GM19239 (cell line): ENCODE measurements at regions not wholly inside any gene's neighbourhood (a gene's known extent, or its start where the extent isn't known, plus 50 kb on each side); places are given as distances from the start of the nearest gene placed in this dataset.

Experiments used
- DNase-seq: peaks from one replicate; pipeline ENCODE4 v3.0.0; 2011; ENCODE audit warnings: low spot score; ENCODE audit not compliant: insufficient read length
- FAIRE-seq: peaks from 2 replicates; lab custom pipeline; 2011; peaks lifted over from hg19 to GRCh38; lab: Jason Lieb, UNC

DNA sequence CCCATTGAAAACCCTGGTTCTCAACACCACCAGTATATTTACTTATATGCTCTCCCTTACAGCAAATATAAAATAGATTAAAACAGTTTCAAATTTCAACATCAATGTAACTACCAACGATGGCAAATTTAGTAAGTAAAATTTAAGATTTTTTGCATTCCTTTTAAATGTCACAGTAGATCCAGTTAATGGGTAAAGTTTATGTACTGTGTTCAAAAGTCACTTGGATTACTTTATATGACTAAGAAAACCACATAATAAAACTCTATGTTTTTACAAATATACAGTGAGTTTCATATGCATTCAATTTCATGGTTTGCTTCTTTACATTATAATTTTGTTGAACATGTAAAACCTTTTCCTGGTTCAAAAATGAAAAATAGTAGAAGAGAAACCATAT is 364.6 kb downstream of the AASDHPPT start:
- FAIRE-seq: no peak

DNA sequence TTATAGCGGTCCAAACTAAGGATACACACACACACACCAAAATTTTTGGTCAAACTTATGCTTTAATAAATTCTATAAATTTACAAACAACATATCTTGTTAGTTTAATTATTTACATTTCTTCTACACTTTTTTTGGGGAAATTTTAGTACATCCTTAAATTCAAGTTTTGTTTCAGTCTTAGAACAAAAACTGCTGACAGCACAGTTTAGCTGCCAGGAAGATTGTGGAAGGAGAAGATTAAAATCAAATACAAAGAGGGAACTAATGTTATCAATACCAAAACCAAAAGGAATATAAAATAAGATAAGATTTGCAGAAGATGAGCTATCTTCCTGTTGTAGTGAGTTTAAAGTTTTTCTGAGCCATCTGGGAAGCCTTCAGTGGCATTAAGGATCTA is 368.8 kb downstream of the AASDHPPT start:
- FAIRE-seq (no peak), DNase-seq (no peak)

More for the DNA sequence above, 364.6 kb downstream of the AASDHPPT start:
- no peak for DNase-seq

DNA sequence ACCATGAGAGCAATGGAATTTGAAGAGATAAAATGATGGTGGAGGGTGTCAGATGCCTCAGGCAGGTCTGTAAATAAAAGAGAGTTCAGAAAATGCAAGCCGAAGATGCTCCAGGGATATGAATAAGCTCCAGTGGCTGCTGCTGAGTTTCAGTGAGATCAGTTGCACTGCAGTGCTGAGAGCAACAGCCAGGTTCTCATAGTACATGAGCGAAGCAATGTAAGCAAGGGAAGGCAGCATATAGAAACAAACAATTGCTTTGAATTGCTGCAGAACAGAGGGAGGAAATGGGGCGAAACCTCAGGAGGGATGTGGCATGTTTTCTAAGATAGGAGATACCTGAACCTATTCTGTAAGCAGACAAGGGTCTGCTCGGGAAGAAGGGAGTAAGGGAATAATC is 369.5 kb downstream of the AASDHPPT start:
- no peak for FAIRE-seq
- DNase-seq: no peak

DNA sequence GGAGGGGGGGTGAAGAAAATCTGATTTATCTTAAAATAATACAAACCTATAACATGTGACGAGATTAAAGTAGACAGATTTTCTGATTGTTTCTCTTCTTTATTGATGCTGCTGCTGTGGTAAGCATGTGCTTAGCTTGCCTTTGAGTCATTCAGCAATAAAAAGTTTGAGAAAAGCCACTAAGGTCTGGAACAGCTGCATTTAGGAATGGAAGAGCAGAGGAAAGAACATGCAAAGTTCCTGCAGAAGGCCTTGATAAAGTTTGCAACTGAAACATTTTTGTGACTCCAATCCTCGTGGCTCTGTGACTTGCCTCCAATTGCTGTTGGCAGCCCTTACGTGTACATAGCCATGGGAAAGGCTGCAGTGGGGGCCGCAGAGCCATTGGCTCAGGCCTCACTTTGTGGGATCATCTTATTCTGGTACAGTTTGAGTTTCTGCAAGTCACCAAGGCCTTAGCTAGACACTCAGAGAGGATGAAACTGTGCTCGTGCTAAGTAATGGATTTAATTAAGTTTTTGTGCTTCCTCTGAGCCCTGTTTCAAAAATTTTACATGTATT is 370.2 kb downstream of the AASDHPPT start:
- no peak for DNase-seq
- no peak for FAIRE-seq

DNA sequence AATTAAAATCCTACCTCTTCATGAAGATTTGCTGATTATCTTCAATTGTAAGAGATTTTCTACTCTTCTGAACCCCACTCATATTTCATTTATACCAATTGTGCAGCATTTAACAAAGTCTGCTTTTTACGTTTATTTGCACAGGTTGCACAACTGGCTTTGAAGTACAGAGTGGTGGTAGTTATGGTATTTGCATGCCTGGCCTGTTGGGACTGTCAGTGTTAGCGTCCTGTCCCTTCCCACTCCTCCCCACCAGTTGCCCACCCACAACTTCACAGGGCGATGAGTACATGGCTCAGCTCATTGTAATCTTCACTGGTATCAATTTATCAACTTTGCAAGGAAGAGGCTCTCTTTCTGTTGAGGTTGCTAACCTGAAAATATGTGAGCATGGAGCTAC is 372.3 kb downstream of the AASDHPPT start:
- FAIRE-seq: no peak
- no peak for DNase-seq

DNA sequence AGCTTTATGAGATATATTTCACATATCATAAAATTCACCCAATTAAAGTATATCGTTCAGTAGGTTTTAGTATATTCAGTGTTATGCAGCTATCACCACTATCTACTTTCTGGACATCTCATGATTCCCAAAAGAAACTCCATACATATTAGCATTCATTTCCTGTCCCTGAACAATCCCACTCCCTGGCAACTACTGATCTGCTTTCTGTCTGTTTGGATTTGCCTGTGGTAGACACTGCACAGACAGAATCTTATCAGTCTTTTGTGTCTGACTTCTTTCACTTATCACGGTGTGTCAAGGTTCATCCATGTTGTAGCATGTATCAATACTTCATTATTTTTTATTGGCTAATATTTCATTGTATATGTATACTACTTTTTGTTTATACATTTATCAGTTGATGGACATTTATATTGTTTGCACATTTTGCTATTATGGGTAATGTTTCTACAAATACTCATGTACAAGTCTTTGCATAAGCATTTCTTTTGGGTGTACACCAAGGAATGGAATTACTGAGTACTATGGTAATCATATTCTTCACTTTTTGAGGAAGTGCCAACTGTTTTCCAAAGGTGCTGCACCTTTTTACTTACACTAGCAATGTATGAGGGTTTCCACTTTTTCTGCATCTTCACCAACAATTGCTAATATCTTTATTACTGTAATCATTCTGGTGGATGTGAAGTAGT is 373.9 kb downstream of the AASDHPPT start:
- FAIRE-seq (no peak), DNase-seq (no peak)

DNA sequence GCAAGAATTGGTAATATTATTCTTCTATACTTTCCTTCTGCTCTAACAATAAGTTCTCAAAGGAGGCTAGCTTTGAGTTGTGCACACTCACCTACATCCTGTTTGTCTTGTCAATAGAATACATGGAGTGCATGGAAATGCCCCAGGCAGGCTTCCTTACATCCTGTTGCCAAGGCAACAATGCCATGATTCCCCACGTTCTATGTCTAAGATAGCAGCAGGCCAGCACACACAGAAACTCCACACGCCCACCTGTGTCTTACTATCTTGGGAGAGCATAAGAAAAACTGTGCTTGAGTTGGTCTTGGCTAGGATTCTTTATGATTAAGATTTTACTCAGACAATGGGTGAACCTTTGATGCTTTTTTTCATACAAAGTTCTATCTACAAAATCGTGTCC is 379.2 kb downstream of the AASDHPPT start:
- DNase-seq: no peak
- FAIRE-seq: no peak

DNA sequence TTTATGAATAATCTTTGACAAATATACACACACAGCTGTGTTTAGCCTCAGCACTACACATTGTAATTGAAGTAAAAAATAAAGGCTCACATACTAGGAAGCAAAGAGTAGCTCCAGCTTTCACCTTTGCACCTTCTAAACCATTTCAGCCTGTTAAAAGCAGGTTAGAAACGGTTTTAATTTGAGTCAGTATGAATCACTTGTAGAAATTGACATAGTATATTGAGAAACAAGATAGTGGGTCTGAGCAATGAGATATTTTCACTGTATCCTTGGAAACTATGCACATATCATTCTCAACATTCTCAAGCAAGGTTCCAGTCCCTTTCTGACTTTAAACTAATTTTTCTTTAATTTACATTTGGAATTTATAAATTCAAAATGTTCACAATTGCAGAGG is 380.3 kb downstream of the AASDHPPT start:
- FAIRE-seq (no peak), DNase-seq (no peak)

DNA sequence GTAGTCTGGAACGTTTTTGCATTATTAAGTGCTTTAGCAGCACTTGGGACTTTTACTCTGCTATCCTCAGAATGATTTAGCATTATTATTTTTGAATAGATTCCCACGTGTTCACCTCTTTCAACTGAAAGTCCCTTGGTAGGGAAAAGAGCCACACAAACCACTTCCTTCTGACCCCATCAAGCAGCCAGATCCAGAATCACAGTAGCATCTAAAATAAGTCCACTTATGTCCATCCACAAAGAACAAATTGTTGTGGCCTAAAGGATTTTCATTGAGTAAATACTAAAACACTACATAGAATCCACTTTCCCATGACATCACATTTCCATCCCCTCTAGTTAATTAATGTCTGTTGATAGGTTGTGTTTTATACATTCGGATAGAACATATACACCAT is 381.7 kb downstream of the AASDHPPT start:
- DNase-seq (no peak), FAIRE-seq (no peak)

DNA sequence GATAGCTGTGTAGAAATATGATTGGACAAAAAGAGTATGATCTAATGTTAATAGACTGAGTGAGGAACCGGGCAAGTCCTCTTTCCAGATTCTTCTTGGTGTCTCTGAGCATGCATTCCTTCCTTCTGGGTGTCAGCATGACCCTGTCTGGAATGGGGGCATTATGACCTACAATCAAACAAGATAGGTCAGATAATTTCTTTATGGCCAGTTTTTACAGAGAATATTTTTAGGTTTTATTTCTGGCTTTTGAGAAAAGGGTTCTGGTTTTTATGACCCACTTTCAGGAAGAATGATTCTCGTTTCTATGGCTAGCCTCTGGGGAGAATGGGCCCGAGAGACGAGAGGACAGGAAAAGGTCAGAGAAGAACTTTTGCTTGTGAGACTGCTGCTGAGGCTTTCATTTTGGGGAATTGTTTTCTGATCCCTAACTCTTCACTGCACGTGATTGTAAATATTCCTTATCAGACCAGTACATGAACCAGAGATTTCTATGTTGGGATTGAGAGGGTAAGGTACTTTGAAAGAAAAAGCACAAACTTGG is 383.8 kb downstream of the AASDHPPT start:
- no peak for FAIRE-seq
- DNase-seq: no peak

DNA sequence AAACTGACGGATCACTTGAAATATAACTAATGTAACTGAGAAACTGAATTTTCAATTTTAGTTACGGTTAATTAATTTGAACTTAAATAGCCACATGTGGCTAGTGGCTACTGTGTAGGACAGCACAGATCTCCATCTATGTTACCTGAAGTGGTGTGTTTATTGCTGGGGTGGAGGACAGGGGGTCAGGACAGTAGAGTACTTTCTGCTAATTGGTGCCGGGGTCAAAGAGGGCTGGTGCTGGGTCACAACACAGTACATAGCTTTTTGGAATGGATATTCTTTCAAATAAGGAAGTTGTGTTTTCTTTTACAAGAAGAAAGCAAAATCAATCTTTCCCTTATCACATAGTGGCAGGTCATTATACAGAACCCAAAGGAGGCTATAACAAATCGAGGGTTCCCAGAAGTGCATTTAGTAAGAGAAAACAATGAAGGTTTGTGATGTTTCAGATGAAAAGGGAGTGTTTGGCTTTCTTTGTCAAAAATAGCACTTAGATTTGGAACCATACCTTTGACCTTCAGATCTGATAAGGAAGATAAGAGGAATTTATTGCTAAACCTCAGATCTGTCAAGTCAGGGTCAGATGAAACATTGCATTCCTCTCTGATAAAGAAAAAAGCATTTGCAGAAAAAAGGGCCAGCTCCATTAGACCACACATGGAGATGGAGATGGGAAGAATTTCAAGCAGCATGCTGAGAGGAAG is 384.5 kb downstream of the AASDHPPT start:
- DNase-seq: no peak

DNA sequence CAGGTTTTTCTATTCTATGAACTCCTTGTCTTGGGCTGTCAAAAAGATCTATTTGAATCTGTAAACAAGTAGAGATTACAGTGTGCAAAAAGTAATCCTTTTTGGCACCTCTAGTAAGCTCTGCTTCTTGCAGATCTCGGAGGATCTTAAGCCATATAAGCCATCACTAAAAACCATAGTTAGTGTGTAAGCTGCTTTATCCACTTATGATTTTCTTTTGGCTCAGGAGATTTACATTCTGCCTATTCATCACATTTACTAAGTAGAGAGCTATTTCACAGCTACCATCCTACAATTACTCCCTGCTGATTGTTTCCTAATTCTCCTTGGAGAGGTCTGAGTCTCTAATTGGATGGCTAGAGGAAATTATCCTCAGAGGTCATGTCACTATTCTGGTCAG is 385.7 kb downstream of the AASDHPPT start:
- FAIRE-seq (no peak), DNase-seq (no peak)

More for the DNA sequence above, 384.5 kb downstream of the AASDHPPT start:
- FAIRE-seq: no peak

DNA sequence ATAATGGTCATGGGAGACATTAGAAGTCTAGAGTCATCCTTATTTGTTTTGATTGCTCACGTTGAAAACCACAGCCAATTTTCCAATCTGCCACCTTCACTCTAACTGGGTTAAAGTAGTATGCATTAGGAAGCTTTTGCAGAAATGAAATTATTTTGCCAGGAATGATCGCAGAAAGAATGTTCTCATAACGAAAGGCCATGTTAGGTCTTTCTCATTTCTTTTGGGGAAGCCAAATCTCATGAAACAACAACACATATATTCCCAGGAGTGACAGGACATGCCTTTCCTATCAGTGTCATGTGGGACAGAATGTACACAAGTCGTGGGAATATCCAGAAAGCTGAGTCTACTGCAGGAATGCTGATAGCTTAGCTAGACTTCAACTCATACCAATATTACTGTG is 386.3 kb downstream of the AASDHPPT start:
- DNase-seq (no peak), FAIRE-seq (no peak)

DNA sequence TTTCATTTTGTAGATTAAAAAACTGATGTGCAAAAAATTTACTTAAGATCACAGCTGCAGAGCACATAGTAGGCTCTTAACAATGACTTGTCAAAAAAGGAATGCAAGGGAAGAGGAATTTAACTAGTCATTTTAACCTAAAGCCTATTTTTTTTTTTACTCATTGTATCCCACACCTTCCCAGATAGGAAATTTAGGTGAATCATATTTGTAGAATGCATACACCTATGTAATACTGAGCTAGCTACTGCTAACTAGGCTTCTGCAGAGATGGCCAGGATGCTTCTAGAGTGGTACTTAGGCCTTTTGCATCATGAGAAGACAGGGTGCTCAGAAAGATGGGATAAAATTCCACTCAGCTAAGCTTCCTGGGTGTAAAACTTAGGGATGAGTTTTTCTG is 387.3 kb downstream of the AASDHPPT start:
- FAIRE-seq (no peak), DNase-seq (no peak)

DNA sequence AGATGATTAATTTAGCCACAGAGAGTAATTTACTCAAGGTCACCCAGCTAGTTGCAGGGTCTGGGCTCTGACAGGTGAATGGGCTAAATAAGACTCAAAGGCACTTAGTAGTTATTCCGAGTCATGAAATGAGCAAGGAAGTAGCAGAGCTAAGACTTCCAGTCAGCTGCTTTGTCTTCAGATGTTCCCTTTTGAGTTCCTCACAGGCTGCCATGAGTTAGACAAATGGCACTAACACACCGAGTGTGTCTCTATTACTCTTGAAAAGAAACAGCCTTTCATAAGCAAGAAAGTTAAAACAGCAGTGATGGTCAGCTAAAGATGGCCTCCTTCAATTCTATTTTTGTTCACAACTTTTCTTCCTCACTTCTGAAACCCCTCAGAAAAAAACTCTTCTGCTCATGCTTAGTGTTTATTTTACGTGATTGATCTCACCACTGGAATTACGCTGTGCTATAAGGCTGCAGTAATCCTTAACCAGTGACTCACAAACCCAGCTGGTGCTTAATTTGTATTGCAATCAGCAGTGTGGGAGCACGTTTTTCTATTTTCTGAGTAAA is 389.1 kb downstream of the AASDHPPT start:
- no peak for FAIRE-seq

DNA sequence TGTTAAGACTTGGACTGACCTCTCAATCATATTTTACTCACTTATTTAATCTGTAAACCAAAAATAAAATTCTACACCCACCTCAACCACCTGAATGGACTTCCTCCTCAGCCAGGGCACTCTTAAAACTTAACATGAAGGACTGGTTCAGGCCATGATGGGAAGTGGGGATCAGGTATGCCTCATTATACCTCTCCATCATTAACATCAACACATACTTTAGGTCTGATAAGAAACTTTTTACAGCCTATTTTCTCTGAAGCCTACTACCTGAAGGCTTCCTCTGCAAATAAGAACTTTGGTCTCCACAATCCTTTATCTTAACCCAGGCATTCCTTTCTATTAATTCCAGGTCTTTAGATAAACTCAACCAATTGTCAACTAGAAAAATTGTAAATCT is 390.0 kb downstream of the AASDHPPT start:
- FAIRE-seq: no peak
- no peak for DNase-seq

More for the DNA sequence above, 389.1 kb downstream of the AASDHPPT start:
- no peak for DNase-seq

DNA sequence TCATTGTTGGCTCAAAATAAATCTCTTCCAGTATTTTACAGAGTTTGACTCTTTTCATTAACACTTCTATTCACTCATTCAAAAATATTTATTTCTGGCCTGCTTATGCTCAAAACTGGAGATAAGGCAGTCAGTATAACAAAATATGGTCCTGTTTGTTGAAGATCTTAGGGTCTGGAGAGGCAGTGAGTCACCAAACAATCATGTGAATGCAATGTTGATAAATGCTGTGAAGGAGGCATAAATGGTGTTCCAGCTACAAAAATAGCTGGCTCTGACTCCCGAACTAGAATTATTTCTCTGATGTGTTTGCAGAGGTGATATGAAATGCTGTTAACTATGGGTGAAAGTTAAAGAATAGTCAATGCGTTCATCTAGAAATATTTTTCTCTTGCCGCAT is 390.6 kb downstream of the AASDHPPT start:
- DNase-seq (no peak), FAIRE-seq (no peak)

DNA sequence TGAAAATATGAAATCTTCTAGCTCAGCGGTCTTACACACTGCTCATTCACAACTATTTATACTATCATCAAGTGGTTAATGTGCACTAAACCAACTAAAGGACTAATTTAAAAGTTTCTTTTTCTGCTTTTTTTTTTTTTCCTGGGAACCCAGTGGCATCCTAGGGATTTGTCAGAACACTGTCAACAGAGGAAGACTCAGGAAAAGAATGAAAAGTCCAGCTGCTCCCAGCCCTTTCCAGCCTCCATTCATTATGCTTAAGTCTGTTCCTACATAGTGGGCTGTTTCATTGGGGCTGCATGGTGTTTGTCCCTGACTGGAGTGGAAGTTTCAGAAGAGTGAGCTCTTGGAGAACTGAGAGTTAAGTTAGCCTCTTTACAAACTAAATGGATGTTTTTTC is 391.1 kb downstream of the AASDHPPT start:
- FAIRE-seq (no peak), DNase-seq (no peak)

DNA sequence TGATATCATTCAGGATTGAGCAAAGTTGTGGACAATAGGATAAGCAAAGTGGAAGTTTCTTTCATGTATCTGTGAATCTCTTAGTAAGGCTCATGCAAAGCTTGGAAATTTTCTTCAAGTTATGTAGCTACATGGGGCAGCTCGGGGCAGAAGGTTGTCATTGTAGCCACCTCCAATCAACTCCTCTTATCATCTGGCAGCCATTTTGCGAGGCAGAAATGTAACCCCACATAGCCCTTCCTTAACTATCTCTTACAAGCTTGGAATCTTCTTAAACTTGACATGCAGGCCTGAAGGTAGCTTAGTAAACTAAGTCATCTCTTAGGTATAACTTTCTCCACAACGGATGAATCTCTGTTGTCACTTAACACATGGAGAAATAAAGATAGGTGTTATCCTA is 392.8 kb downstream of the AASDHPPT start:
- DNase-seq: no peak
- FAIRE-seq: no peak

DNA sequence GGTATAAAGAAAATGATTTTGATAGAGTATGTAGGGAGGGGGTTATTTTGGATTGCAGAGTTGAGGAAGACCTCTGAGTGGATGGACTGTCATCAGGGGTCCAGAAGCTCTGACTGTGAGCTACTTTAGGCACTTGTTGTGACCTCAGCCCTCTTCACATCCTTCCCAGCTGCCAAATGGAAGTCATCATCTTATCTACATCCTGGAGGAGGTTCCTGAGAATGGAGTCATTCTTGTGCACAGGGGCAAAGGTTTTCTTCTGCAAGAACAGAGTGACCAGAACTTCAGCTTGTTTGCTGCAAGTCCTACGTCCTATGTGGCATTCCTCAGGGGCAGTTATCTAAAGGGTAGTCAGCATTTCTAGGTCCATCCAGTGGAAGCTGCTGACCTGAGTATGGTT is 393.8 kb downstream of the AASDHPPT start:
- no peak for DNase-seq
- FAIRE-seq: no peak

DNA sequence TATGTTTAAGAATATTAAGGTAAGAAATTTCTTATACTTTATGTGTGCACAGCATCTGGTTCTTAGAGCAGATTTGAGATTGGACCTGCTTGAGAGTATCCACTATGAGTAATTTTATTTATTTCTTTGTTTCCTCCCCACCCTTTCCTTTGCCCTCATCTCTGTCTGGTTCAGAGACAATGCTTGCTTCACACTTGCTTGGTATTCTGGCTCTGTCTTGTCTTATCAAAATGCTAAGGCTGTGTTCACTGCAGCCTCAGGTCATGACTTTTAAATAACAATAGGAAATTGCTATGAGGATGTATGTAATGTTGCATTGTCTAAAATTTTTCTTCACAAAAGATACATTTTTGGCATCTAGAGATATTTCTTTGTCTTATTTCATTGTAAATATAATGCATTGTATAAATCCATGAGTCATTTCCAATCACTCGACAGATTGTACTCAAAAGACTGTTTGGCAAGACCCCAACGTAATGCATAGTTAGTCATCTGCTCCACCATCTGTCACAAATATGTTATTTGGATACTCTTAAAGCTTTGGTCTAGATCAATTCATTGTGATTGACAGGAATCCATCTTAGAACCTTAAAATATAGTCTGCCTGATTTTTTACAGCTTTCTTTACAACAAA is 395.7 kb downstream of the AASDHPPT start:
- FAIRE-seq: no peak
- DNase-seq: no peak
